Naive thymus-derived CD4-positive, alpha-beta T cell (primary cell): ENCODE measurements at regions not wholly inside any gene's neighbourhood (a gene's known extent, or its start where the extent isn't known, plus 50 kb on each side); places are given as distances from the start of the nearest gene placed in this dataset.
"Not testable (repeated sequence)": the region's sequence is repeated elsewhere in the genome, so short reads cannot be mapped to it uniquely, and the experiment has no call there.

ENCODE experiments used
- ATAC-seq: fragments of 150-1000 bp; cut with Tn5 transposase; 2 replicates; pipeline ENCODE4 v1.10.0; 2021; ENCODE audit warnings: mild to moderate bottlenecking, moderate library complexity
- CTCF ChIA-PET: fragments of 350-600 bp; sonication (Branson Sonifier 250); formaldehyde crosslinking; loops from one replicate; lab custom pipeline; 2021; ENCODE audit warnings: antibody characterized with exemption; lab: Charles Lee
- POLR2A ChIA-PET: fragments of 350-600 bp; sonication (Branson Sonifier 250); formaldehyde crosslinking; loops from one replicate; lab custom pipeline; 2021; ENCODE audit warnings: antibody characterized with exemption, inconsistent platforms; lab: Charles Lee
- DNase-seq, 9 donors: peaks; one replicate each; pipeline versions ENCODE4 v3.0.0 to v3.0.0-alpha.2; 2020 to 2022; ENCODE audit warnings: mixed read lengths in 1 of 9
- H3K27ac ChIP-seq: one replicate; pipeline ENCODE4 v1.7.0; 2013; ENCODE audit warnings: mild to moderate bottlenecking, low read depth, low read length, moderate library complexity
- H3K27me3 ChIP-seq, 2 donors: one replicate each; pipeline ENCODE4 v1.7.0; 2013; ENCODE audit warnings: low read length in 2 of 2, mild to moderate bottlenecking in 2 of 2, moderate library complexity in 2 of 2; ENCODE audit not compliant: control insufficient read depth in 2 of 2, insufficient read depth in 2 of 2
- H3K36me3 ChIP-seq, 3 experiments: 1 replicate in 2 of 3; 2 replicates in 1 of 3; pipeline ENCODE4 v1.7.0; 2013; ENCODE audit warnings: low read length in 3 of 3, mild to moderate bottlenecking in 3 of 3, moderate library complexity in 1 of 3; ENCODE audit not compliant: insufficient read depth in 3 of 3, control insufficient read depth in 2 of 3
- H3K4me1 ChIP-seq, 2 donors: one replicate each; pipeline ENCODE4 v1.7.0; 2013; ENCODE audit warnings: low read length in 2 of 2, mild to moderate bottlenecking in 2 of 2, moderate library complexity in 1 of 2; ENCODE audit not compliant: control insufficient read depth in 2 of 2, insufficient read depth in 2 of 2
- H3K4me3 ChIP-seq: 2 replicates; pipeline ENCODE4 v1.7.0; 2013; ENCODE audit warnings: mild to moderate bottlenecking, low read length
- H3K9me3 ChIP-seq, 3 experiments: 1 replicate in 2 of 3; 2 replicates in 1 of 3; pipeline ENCODE4 v1.7.0; 2013; ENCODE audit warnings: low read length in 3 of 3; ENCODE audit not compliant: control insufficient read depth in 2 of 3
- H3K27ac Mint-ChIP-seq, 9 donors: one replicate each; pipeline ENCODE4 v1.8.0; 2020 to 2022; ENCODE audit warnings: mixed read lengths in 9 of 9, mild to moderate bottlenecking in 8 of 9, moderate library complexity in 5 of 9, inconsistent platforms in 2 of 9
- H3K27me3 Mint-ChIP-seq, 5 donors: one replicate each; pipeline ENCODE4 v1.8.0; 2021 to 2022; ENCODE audit warnings: mixed read lengths in 5 of 5, mild to moderate bottlenecking in 1 of 5
- H3K36me3 Mint-ChIP-seq, 5 donors: one replicate each; pipeline ENCODE4 v1.8.0; 2020 to 2022; ENCODE audit warnings: mixed read lengths in 5 of 5, mild to moderate bottlenecking in 3 of 5, inconsistent platforms in 1 of 5
- H3K4me1 Mint-ChIP-seq, 7 donors: one replicate each; pipeline ENCODE4 v1.8.0; 2020 to 2022; ENCODE audit warnings: mixed read lengths in 7 of 7, mild to moderate bottlenecking in 3 of 7, inconsistent platforms in 1 of 7
- H3K4me3 Mint-ChIP-seq, 10 donors: one replicate each; pipeline ENCODE4 v1.8.0; 2020 to 2022; ENCODE audit warnings: mild to moderate bottlenecking in 10 of 10, mixed read lengths in 10 of 10, moderate library complexity in 6 of 10, inconsistent platforms in 2 of 10
- H3K9me3 Mint-ChIP-seq, 11 donors: one replicate each; pipeline ENCODE4 v1.8.0; 2020 to 2022; ENCODE audit warnings: mixed read lengths in 11 of 11, mild to moderate bottlenecking in 4 of 11, inconsistent platforms in 1 of 11, moderate library complexity in 1 of 11
- intact Hi-C, 2 donors: fragments of 100-400 bp; cut with micrococcal nuclease; formaldehyde crosslinking; loops; one replicate each; pipeline ENCODE4 v1.15.1; 2023

GRCh38 chr5:143596824-143597223 is 193.3 kb upstream of the NR3C1 start:
- Mint-ChIP-seq H3K36me3 (peaks cover 0 to 5% (median 0%) of the 10 kb centered on the region in 5 donors), H3K9me3 (peaks cover 0 to 5% (median 0%) of the 10 kb centered on the region in 11 donors), H3K4me1 (peaks cover 3 to 24% (median 4%) of the 10 kb centered on the region in 7 donors), H3K4me3 (no peak overlapping the region), H3K27ac (no peak overlapping the region), H3K27me3 (no peaks in the 10 kb centered on the region)
- ChIA-PET CTCF (no interaction called here), POLR2A (no interaction called here)
- intact Hi-C loops: no loop called here
- H3K4me1 ChIP-seq: no peaks in the 10 kb centered on the region
- H3K9me3 ChIP-seq: no peaks in the 10 kb centered on the region
- H3K27me3 ChIP-seq: no peaks in the 10 kb centered on the region
- ATAC-seq (no peak), DNase-seq (no peak)
- no peak overlapping the region for H3K27ac ChIP-seq
- H3K4me3 ChIP-seq: no peak overlapping the region
- H3K36me3 ChIP-seq: no peaks in the 10 kb centered on the region

- DNase-seq (no peak), ATAC-seq (no peak)
- CTCF ChIA-PET: no interaction called here
- intact Hi-C loops: no loop called here
- peak overlapping the region in 1 of 10 donors; percentile 4 for H3K4me3 Mint-ChIP-seq
- H3K36me3 ChIP-seq: no peaks in the 10 kb centered on the region
- POLR2A ChIA-PET: no interaction called here
- no peaks in the 10 kb centered on the region for H3K4me1 ChIP-seq
- H3K27me3 Mint-ChIP-seq: no peaks in the 10 kb centered on the region
- no peak overlapping the region for H3K27ac Mint-ChIP-seq
- peaks cover 0 to 22% (median 0%) of the 10 kb centered on the region in 7 donors for H3K4me1 Mint-ChIP-seq
- H3K27me3 ChIP-seq: no peaks in the 10 kb centered on the region
- peaks cover 0 to 5% (median 0%) of the 10 kb centered on the region in 11 donors for H3K9me3 Mint-ChIP-seq
- no peak overlapping the region for H3K4me3 ChIP-seq
- no peak overlapping the region for H3K27ac ChIP-seq
- H3K9me3 ChIP-seq: no peaks in the 10 kb centered on the region
- peaks cover 0 to 5% (median 0%) of the 10 kb centered on the region in 5 donors for H3K36me3 Mint-ChIP-seq
Measured at GRCh38 chr5:143594902-143595818, 191.7 kb upstream of the NR3C1 start.

DNA sequence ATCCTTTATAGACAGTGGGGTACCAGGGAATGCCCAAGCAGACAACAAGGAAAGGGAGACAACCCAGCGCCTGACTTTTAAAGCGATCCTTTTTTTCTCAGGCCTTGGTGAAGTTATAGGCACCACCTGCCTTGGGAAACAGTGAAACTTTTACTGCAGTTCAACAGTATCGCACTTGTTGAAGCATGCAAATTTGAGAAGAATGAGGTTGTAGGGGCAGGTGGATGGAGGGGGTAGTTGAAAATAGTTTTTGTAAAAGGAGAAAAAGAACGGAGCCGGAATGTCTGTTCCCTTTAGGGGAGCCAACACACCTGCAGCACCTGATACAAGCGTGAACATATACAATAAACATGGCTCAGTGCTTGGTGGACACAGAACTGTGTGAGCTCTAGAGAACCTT is 190.2 kb upstream of the NR3C1 start:
- H3K27ac Mint-ChIP-seq: no peak overlapping the region
- H3K36me3 Mint-ChIP-seq: peaks cover 0 to 5% (median 0%) of the 10 kb centered on the region in 5 donors
- no peak overlapping the region for H3K27ac ChIP-seq

DNA sequence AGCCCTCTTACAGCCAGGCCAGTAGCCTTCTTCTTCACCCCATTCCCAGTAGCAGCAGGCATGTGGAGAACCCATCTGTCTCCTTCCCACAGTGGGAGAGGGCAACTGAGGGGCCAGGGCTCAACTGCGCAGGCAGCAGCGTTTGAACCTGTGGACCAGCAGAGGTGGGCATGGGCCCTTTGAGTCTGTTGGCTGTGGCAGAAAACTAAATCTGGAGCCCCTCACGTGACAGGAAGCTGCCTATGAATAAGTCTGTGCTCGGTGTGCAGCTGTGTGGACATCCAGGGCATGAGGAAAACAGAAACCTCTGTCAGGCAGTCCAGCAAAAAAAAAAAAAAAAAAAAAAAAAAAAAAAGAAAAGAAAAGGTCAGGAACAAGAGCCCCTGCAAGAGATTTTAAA is 189.2 kb upstream of the NR3C1 start:
- ChIA-PET CTCF (no interaction called here), POLR2A (interaction anchor here (0.7 kb wide), 1 partner anchor 31 kb away, joined by 6 read pairs; no protein-coding TSS in a partner anchor)
- H3K27me3 ChIP-seq: no peaks in the 10 kb centered on the region
- no peak overlapping the region for H3K4me3 ChIP-seq
- Mint-ChIP-seq H3K4me1 (peaks cover 0 to 39% (median 0%) of the 10 kb centered on the region in 7 donors), H3K9me3 (peaks cover 0 to 2% (median 0%) of the 10 kb centered on the region in 11 donors), H3K27me3 (no peaks in the 10 kb centered on the region), H3K4me3 (no peak overlapping the region), H3K27ac (no peak overlapping the region), H3K36me3 (peaks cover 0 to 4% (median 0%) of the 10 kb centered on the region in 5 donors)
- no peaks in the 10 kb centered on the region for H3K9me3 ChIP-seq
- intact Hi-C loops: no loop called here
- no peak overlapping the region for H3K27ac ChIP-seq
- no peaks in the 10 kb centered on the region for H3K4me1 ChIP-seq
- no peak for DNase-seq
- ATAC-seq: peak; percentile 60
- no peaks in the 10 kb centered on the region for H3K36me3 ChIP-seq

More for the DNA sequence above, 190.2 kb upstream of the NR3C1 start:
- ATAC-seq (no peak), DNase-seq (no peak)
- Histone ChIP-seq H3K36me3 (no peaks in the 10 kb centered on the region), H3K4me3 (no peak overlapping the region), H3K9me3 (no peaks in the 10 kb centered on the region), H3K27me3 (no peaks in the 10 kb centered on the region), H3K4me1 (no peaks in the 10 kb centered on the region)
- Mint-ChIP-seq H3K4me1 (peaks cover 0 to 31% (median 0%) of the 10 kb centered on the region in 7 donors), H3K4me3 (no peak overlapping the region), H3K9me3 (peaks cover 0 to 5% (median 0%) of the 10 kb centered on the region in 11 donors), H3K27me3 (no peaks in the 10 kb centered on the region)
- POLR2A ChIA-PET: no interaction called here
- CTCF ChIA-PET: no interaction called here
- intact Hi-C loops: no loop called here

GRCh38 chr5:143588933-143589662 is 185.6 kb upstream of the NR3C1 start:
- Mint-ChIP-seq H3K9me3 (peaks cover 0 to under 1% (median 0%) of the 10 kb centered on the region in 11 donors), H3K27ac (no peak overlapping the region), H3K36me3 (peaks cover 0 to 4% (median 0%) of the 10 kb centered on the region in 5 donors), H3K4me1 (peaks cover 0 to 45% (median 0%) of the 10 kb centered on the region in 7 donors), H3K27me3 (peaks cover 0 to 4% (median 0%) of the 10 kb centered on the region in 5 donors), H3K4me3 (no peak overlapping the region)
- POLR2A ChIA-PET: no interaction called here
- Histone ChIP-seq H3K27me3 (no peaks in the 10 kb centered on the region), H3K9me3 (no peaks in the 10 kb centered on the region), H3K36me3 (no peaks in the 10 kb centered on the region), H3K4me1 (no peaks in the 10 kb centered on the region), H3K4me3 (no peak overlapping the region), H3K27ac (no peak overlapping the region)
- CTCF ChIA-PET: no interaction called here
- intact Hi-C loops: no loop called here
- DNase-seq (no peak), ATAC-seq (no peak)

DNA sequence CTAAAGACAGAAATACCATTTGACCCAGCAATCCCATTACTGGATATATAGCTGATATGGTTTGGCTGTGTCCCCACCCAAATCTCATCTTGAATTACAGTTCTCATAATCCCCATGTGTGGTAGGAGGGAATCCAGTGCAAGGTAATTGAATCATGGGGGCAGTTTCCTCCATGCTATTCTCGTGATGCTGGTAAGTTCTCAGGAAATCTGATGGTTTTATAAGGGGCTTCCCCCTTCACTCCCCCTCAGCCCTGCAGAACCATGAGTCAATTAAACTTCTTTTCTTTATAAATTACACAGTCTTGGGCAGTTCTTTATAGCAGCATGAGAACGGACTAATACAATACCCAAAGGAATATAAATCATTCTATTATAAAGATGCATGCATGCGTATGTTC is 184.6 kb upstream of the NR3C1 start:
- intact Hi-C loops, ATAC-seq, H3K4me1 ChIP-seq, H3K27ac Mint-ChIP-seq, H3K36me3 ChIP-seq, CTCF ChIA-PET, H3K9me3 ChIP-seq, H3K36me3 Mint-ChIP-seq, DNase-seq, POLR2A ChIA-PET, H3K9me3 Mint-ChIP-seq, H3K27me3 Mint-ChIP-seq, H3K27me3 ChIP-seq, H3K27ac ChIP-seq, H3K4me3 Mint-ChIP-seq, H3K4me3 ChIP-seq: not testable (repeated sequence)
- H3K4me1 Mint-ChIP-seq: peaks cover 0 to 54% (median 3%) of the 10 kb centered on the region in 7 donors
